GM12878 (cell line): ENCODE measurements at regions not wholly inside any gene's neighbourhood (a gene's known extent, or its start where the extent isn't known, plus 50 kb on each side); places are given as distances from the start of the nearest gene placed in this dataset.

Experiments used
- ATAC-seq: fragments of 200-7000 bp; cut with Tn5 transposase; 3 replicates; pipeline ENCODE4 v1.9.1; 2020; ENCODE audit warnings: mild to moderate bottlenecking, moderate library complexity
- BruUV-seq: library from RNA; stranded (reverse); fragments of 400-500 nt; replicated peaks from 2 replicates; lab custom pipeline; 2021; lab: Mats Ljungman, UMichigan
- CTCF ChIA-PET: fragments of 300-600 bp; sonication (Branson Sonifier 250); formaldehyde crosslinking; extraction: SDS; loops from one replicate; lab custom pipeline; 2021; ENCODE audit warnings: inconsistent platforms; lab: Yijun Ruan, JAX
- POLR2A ChIA-PET: fragments of 350-600 bp; formaldehyde crosslinking; extraction: SDS; loops from one replicate; lab custom pipeline; 2021; ENCODE audit warnings: inconsistent platforms; lab: Charles Lee
- RAD21 ChIA-PET: fragments of 300-600 bp; sonication (Branson Sonifier 250); formaldehyde crosslinking; loops from one replicate; lab custom pipeline; 2023; ENCODE audit warnings: antibody characterized with exemption; ENCODE audit not compliant: unreplicated experiment; lab: Charles Lee
- SMC1A ChIA-PET: fragments of 300-600 bp; sonication (Branson Sonifier 250); formaldehyde crosslinking; loops from one replicate; lab custom pipeline; 2023; ENCODE audit not compliant: unreplicated experiment, uncharacterized antibody; lab: Charles Lee
- DNase-seq: peaks from one replicate; pipeline ENCODE4 v3.0.0-alpha.2; 2011; ENCODE audit warnings: low read depth, low spot score
- FAIRE-seq: peaks from 3 replicates; lab custom pipeline; 2011; peaks lifted over from hg19 to GRCh38; lab: Jason Lieb, UNC
- H2AFZ ChIP-seq: 2 replicates; pipeline ENCODE4 v1.6.0; 2011; ENCODE audit warnings: low read depth, low read length, control low read depth; ENCODE audit not compliant: control insufficient read depth
- H3K27ac ChIP-seq: 2 replicates; pipeline ENCODE4 v1.5.1; 2011; ENCODE audit warnings: control low read depth; ENCODE audit not compliant: control insufficient read depth, insufficient read depth
- H3K27me3 ChIP-seq, 2 experiments: replicated peaks in 1 of 2; 2 replicates each; pipeline versions ENCODE4 v1.6.0 to v1.6.1; 2011; ENCODE audit warnings: low read length in 1 of 2; ENCODE audit not compliant: control insufficient read depth in 2 of 2, insufficient read depth in 2 of 2
- H3K36me3 ChIP-seq, 2 experiments: 2 replicates each; pipeline ENCODE4 v1.5.1; 2011; ENCODE audit warnings: low read length in 1 of 2; ENCODE audit not compliant: control insufficient read depth in 2 of 2, insufficient read depth in 2 of 2
- H3K4me1 ChIP-seq: 2 replicates; pipeline ENCODE4 v1.6.1; 2011; ENCODE audit warnings: mild to moderate bottlenecking, low read length, moderate library complexity, mixed read lengths; ENCODE audit not compliant: control insufficient read depth, insufficient read depth
- H3K4me2 ChIP-seq: 2 replicates; pipeline ENCODE4 v1.6.0; 2011; ENCODE audit warnings: control low read depth; ENCODE audit not compliant: control insufficient read depth, insufficient read depth
- H3K4me3 ChIP-seq: fragments of 200-600 bp; sonication (generic); 2 replicates; pipeline ENCODE4 v1.5.1; 2016
- H3K79me2 ChIP-seq: 2 replicates; pipeline ENCODE4 v1.6.0; 2011; ENCODE audit warnings: low read length; ENCODE audit not compliant: control insufficient read depth, insufficient read depth
- H3K9ac ChIP-seq: 2 replicates; pipeline ENCODE4 v1.8.0; 2011; ENCODE audit warnings: low read length, control low read depth, mixed read lengths; ENCODE audit not compliant: control insufficient read depth, insufficient read depth
- H3K9me3 ChIP-seq: replicated peaks from 3 replicates; pipeline ENCODE4 v1.5.1; 2011; ENCODE audit warnings: mild to moderate bottlenecking, low read length; ENCODE audit not compliant: control insufficient read depth, insufficient read depth
- H4K20me1 ChIP-seq: 2 replicates; pipeline ENCODE4 v1.6.0; 2011; ENCODE audit not compliant: control insufficient read depth, insufficient read depth
- BCL11A ChIP-seq: IDR thresholded peaks from 2 replicates; pipeline ENCODE4 v1.6.1; 2011; ENCODE audit warnings: low read depth, low read length
- CHD1 ChIP-seq: IDR thresholded peaks from 2 replicates; pipeline ENCODE4 v1.6.1; 2012; ENCODE audit warnings: low read depth, low read length, improper control_type of control experiment
- CREM ChIP-seq: IDR thresholded peaks from 2 replicates; pipeline ENCODE4 v1.6.1; 2014; ENCODE audit warnings: antibody characterized with exemption, low read depth
- EGR1 ChIP-seq, 2 experiments: IDR thresholded peaks; 1 replicate in 1 of 2; 2 replicates in 1 of 2; pipeline ENCODE4 v1.6.1; 2011 to 2012; ENCODE audit warnings: low read depth in 2 of 2, low read length in 2 of 2, borderline replicate concordance in 1 of 2, mild to moderate bottlenecking in 1 of 2, moderate library complexity in 1 of 2
- FOXK2 ChIP-seq: fragments of 450-650 bp; IDR thresholded peaks from 2 replicates; pipeline ENCODE4 v1.6.1; 2017; ENCODE audit warnings: mild to moderate bottlenecking, moderate library complexity
- JUNB ChIP-seq: IDR thresholded peaks from 2 replicates; pipeline ENCODE4 v1.6.1; 2016; ENCODE audit warnings: antibody characterized with exemption, mild to moderate bottlenecking
- MXI1 ChIP-seq: fragments of 150-350 bp; IDR thresholded peaks from 2 replicates; pipeline ENCODE4 v1.6.1; 2011; ENCODE audit warnings: low read depth, mild to moderate bottlenecking, inconsistent platforms, low read length, improper control_type of control experiment
- NFXL1 ChIP-seq: fragments of 450-650 bp; IDR thresholded peaks from 2 replicates; pipeline ENCODE4 v1.6.1; 2017; ENCODE audit warnings: antibody characterized with exemption, mild to moderate bottlenecking, borderline replicate concordance
- SUPT20H ChIP-seq: IDR thresholded peaks from 2 replicates; pipeline ENCODE4 v1.6.1; 2011; ENCODE audit warnings: low read depth, mild to moderate bottlenecking, low read length, moderate library complexity, borderline replicate concordance; ENCODE audit not compliant: control insufficient read depth
- TBL1XR1 ChIP-seq: IDR thresholded peaks from 2 replicates; pipeline ENCODE4 v1.6.1; 2012; ENCODE audit warnings: low read depth, low read length, improper control_type of control experiment
- TCF7 ChIP-seq: IDR thresholded peaks from 2 replicates; pipeline ENCODE4 v1.6.1; 2014; ENCODE audit warnings: antibody characterized with exemption, borderline replicate concordance
- YBX1 ChIP-seq: fragments of 450-650 bp; IDR thresholded peaks from 2 replicates; pipeline ENCODE4 v1.6.1; 2016; ENCODE audit warnings: antibody characterized with exemption
- ZBED1 ChIP-seq: IDR thresholded peaks from 2 replicates; pipeline ENCODE4 v1.6.1; 2016; ENCODE audit warnings: borderline replicate concordance
- WGBS: methylation state at CpG from one replicate; pipeline ENCODE4 v1.1.6; 2016; ENCODE audit warnings: low lambda C conversion rate; ENCODE audit not compliant: insufficient replicate concordance, insufficient coverage; ENCODE audit errors: missing lambda C conversion rate; 5-methylcytosine and 5-hydroxymethylcytosine counted together
- in situ Hi-C: fragments of 300-500 bp; cut with MboI; formaldehyde crosslinking; loops from 9 replicates; pipeline ENCODE4 v1.14.3; 2018; ENCODE audit warnings: mixed read lengths
- intact Hi-C: fragments of 100-400 bp; cut with micrococcal nuclease; formaldehyde crosslinking; loops from one replicate; pipeline ENCODE4 v1.14.2; 2022; ENCODE audit not compliant: unreplicated experiment
- TF ChIP-seq, protein P1 (sequence below): IDR thresholded peaks from 2 replicates; pipeline ENCODE4 v1.6.1; 2012; ENCODE audit warnings: low read depth, low read length, improper control_type of control experiment
- TF ChIP-seq, protein P2 (sequence below): fragments of 450-650 bp; IDR thresholded peaks from 2 replicates; pipeline ENCODE4 v1.6.1; 2017; ENCODE audit warnings: mild to moderate bottlenecking, moderate library complexity
- TF ChIP-seq, protein P3 (sequence below): fragments of 150-350 bp; IDR thresholded peaks from 2 replicates; pipeline ENCODE4 v1.6.1; 2014; ENCODE audit warnings: mild to moderate bottlenecking, low read depth, low read length
- TF ChIP-seq, protein P4 (sequence below): IDR thresholded peaks from 2 replicates; pipeline ENCODE4 v1.6.1; 2011; ENCODE audit warnings: mild to moderate bottlenecking, low read depth, low read length, moderate library complexity; ENCODE audit not compliant: insufficient replicate concordance

DNA sequence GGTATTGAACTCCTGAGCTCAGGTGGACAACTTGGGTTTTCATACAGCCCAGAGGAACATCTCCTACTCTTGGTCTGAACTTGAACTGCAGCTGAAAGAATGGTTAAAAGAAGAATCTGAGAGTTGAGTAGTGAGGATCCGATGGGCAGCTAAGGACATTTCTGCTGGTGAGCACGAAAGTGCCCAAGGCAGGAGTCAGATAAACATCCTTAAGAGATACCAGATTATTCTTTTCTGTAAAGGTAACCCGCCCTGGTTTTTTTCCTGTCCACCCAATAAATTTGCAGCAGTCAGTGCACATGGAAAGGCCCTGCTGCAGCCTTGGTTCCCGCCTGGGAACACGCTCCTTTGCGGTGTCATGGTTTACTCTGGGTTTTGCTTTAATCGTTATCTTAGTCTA, 78.4 kb upstream of the ARHGEF7 start (continued):
- TF ChIP-seq, protein P1, sequence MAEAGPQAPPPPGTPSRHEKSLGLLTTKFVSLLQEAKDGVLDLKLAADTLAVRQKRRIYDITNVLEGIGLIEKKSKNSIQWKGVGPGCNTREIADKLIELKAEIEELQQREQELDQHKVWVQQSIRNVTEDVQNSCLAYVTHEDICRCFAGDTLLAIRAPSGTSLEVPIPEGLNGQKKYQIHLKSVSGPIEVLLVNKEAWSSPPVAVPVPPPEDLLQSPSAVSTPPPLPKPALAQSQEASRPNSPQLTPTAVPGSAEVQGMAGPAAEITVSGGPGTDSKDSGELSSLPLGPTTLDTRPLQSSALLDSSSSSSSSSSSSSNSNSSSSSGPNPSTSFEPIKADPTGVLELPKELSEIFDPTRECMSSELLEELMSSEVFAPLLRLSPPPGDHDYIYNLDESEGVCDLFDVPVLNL, result no peak
- TF ChIP-seq, protein P2, sequence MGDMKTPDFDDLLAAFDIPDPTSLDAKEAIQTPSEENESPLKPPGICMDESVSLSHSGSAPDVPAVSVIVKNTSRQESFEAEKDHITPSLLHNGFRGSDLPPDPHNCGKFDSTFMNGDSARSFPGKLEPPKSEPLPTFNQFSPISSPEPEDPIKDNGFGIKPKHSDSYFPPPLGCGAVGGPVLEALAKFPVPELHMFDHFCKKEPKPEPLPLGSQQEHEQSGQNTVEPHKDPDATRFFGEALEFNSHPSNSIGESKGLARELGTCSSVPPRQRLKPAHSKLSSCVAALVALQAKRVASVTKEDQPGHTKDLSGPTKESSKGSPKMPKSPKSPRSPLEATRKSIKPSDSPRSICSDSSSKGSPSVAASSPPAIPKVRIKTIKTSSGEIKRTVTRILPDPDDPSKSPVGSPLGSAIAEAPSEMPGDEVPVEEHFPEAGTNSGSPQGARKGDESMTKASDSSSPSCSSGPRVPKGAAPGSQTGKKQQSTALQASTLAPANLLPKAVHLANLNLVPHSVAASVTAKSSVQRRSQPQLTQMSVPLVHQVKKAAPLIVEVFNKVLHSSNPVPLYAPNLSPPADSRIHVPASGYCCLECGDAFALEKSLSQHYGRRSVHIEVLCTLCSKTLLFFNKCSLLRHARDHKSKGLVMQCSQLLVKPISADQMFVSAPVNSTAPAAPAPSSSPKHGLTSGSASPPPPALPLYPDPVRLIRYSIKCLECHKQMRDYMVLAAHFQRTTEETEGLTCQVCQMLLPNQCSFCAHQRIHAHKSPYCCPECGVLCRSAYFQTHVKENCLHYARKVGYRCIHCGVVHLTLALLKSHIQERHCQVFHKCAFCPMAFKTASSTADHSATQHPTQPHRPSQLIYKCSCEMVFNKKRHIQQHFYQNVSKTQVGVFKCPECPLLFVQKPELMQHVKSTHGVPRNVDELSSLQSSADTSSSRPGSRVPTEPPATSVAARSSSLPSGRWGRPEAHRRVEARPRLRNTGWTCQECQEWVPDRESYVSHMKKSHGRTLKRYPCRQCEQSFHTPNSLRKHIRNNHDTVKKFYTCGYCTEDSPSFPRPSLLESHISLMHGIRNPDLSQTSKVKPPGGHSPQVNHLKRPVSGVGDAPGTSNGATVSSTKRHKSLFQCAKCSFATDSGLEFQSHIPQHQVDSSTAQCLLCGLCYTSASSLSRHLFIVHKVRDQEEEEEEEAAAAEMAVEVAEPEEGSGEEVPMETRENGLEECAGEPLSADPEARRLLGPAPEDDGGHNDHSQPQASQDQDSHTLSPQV, result no peak

DNA sequence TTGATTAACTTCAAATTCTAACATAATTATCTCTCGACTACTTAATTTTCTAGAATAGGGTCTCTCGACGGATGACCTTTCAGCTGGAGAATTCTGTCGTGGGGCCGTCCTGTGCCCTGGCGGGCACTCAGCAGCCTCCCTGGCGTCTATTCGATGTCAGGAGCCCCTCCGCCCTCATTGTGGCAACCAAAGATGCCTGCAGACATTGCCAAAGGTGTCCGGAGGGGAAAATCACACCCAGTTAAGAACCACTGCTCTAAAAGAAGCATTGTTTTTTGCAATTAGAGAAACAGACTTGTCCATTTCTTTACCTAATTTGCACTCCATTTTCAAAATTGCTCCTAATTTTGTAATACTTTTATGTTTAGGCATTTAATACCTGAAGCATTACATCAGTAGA, 79.2 kb upstream of the ARHGEF7 start:
- no peak for DNase-seq
- no peak for ATAC-seq
- Histone ChIP-seq H3K4me3 (no peak overlapping the region), H3K4me1 (no peaks in the 10 kb centered on the region), H3K9ac (no peak overlapping the region), H3K27ac (no peak overlapping the region), H3K4me2 (no peak overlapping the region), H4K20me1 (no peaks in the 10 kb centered on the region), H2AFZ (no peak overlapping the region), H3K36me3 (no peaks in the 10 kb centered on the region), H3K27me3 (no peaks in the 10 kb centered on the region), H3K79me2 (no peaks in the 10 kb centered on the region), H3K9me3 (no peaks in the 10 kb centered on the region)
- POLR2A ChIA-PET, result no interaction called here
- FAIRE-seq, result no peak
- CTCF ChIA-PET, result interaction anchor here (0.6 to 1.8 kb wide), 2 partner anchors 27 to 32 kb away, joined by 4 to 5 read pairs; no protein-coding TSS in a partner anchor
- 30% methylated on average over 10 of the region's 10 CpGs for WGBS
- in situ Hi-C loops, result no loop called here
- RAD21 ChIA-PET, result interaction anchor here (1.3 kb wide), 1 partner anchor 32 kb away, joined by 3 read pairs; no protein-coding TSS in a partner anchor
- no TSS peak for BruUV-seq
- SMC1A ChIA-PET, result interaction anchor here (0.8 to 1.0 kb wide), 2 partner anchors 11 to 116 kb away, joined by 3 read pairs; no protein-coding TSS in a partner anchor
- intact Hi-C loops, result no loop called here
- TF ChIP-seq JUNB, result no peak
- TF ChIP-seq TCF7, result no peak
- no peak for TF ChIP-seq MXI1
- TF ChIP-seq, protein P3, sequence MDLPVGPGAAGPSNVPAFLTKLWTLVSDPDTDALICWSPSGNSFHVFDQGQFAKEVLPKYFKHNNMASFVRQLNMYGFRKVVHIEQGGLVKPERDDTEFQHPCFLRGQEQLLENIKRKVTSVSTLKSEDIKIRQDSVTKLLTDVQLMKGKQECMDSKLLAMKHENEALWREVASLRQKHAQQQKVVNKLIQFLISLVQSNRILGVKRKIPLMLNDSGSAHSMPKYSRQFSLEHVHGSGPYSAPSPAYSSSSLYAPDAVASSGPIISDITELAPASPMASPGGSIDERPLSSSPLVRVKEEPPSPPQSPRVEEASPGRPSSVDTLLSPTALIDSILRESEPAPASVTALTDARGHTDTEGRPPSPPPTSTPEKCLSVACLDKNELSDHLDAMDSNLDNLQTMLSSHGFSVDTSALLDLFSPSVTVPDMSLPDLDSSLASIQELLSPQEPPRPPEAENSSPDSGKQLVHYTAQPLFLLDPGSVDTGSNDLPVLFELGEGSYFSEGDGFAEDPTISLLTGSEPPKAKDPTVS, result no peak
- TF ChIP-seq SUPT20H, result no peak
- no peak for TF ChIP-seq EGR1 (IDR thresholded peaks at IDR 0.05; ENCODE audit: borderline replicate concordance in 1 of 2, low read depth in 2 of 2, low read length in 2 of 2)
- TF ChIP-seq CHD1, result no peak
- TF ChIP-seq, protein P4, sequence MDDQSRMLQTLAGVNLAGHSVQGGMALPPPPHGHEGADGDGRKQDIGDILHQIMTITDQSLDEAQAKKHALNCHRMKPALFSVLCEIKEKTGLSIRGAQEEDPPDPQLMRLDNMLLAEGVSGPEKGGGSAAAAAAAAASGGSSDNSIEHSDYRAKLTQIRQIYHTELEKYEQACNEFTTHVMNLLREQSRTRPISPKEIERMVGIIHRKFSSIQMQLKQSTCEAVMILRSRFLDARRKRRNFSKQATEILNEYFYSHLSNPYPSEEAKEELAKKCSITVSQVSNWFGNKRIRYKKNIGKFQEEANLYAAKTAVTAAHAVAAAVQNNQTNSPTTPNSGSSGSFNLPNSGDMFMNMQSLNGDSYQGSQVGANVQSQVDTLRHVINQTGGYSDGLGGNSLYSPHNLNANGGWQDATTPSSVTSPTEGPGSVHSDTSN, result no peak
- no peak for TF ChIP-seq BCL11A
- no peak for TF ChIP-seq TBL1XR1
- TF ChIP-seq FOXK2, result no peak
- no peak for TF ChIP-seq ZBED1
- no peak for TF ChIP-seq NFXL1
- no peak for TF ChIP-seq YBX1
- TF ChIP-seq CREM, result no peak
